H1 (cell line): ENCODE measurements at regions not wholly inside any gene's neighbourhood (a gene's known extent, or its start where the extent isn't known, plus 50 kb on each side); places are given as distances from the start of the nearest gene placed in this dataset.

Source experiments
- CTCF ChIA-PET: fragments of 300-600 bp; sonication (Branson Sonifier 250); formaldehyde crosslinking; loops from one replicate; lab custom pipeline; 2021; ENCODE audit not compliant: partially characterized antibody; lab: Charles Lee
- POLR2A ChIA-PET: fragments of 300-600 bp; sonication (Branson Sonifier 250); formaldehyde crosslinking; loops from one replicate; lab custom pipeline; 2021; ENCODE audit warnings: inconsistent platforms; ENCODE audit not compliant: partially characterized antibody; lab: Charles Lee
- DNase-seq, 2 experiments: peaks; one replicate each; pipeline versions ENCODE4 v3.0.0 to v3.0.0-alpha.2; 2010 to 2022; ENCODE audit warnings: low spot score in 2 of 2, low read depth in 1 of 2, mixed read lengths in 1 of 2
- FAIRE-seq: peaks from 2 replicates; lab custom pipeline; 2011; peaks lifted over from hg19 to GRCh38; lab: Jason Lieb, UNC
- H2AFZ ChIP-seq: 2 replicates; pipeline ENCODE4 v1.8.1; 2012; ENCODE audit warnings: low read length, inconsistent platforms
- H2AK5ac ChIP-seq: 2 replicates; pipeline ENCODE4 v1.6.1; 2013; ENCODE audit warnings: low read depth, low read length
- H2BK120ac ChIP-seq: replicated peaks from 2 replicates; pipeline ENCODE3; 2013; ENCODE audit warnings: low read depth, low read length, inconsistent platforms
- H2BK12ac ChIP-seq: 2 replicates; pipeline ENCODE4 v1.6.1; 2013; ENCODE audit warnings: low read depth, low read length
- H2BK15ac ChIP-seq: 2 replicates; pipeline ENCODE4 v1.6.1; 2013; ENCODE audit warnings: low read length
- H2BK20ac ChIP-seq: 2 replicates; pipeline ENCODE4 v1.6.1; 2013; ENCODE audit warnings: low read length
- H2BK5ac ChIP-seq: 2 replicates; pipeline ENCODE4 v1.6.1; 2013; ENCODE audit warnings: low read depth, low read length
- H3K14ac ChIP-seq: 2 replicates; pipeline ENCODE4 v1.6.1; 2013; ENCODE audit warnings: inconsistent platforms; ENCODE audit not compliant: insufficient read length
- H3K18ac ChIP-seq: 2 replicates; pipeline ENCODE4 v1.6.1; 2013; ENCODE audit warnings: low read length; ENCODE audit errors: extremely low read depth
- H3K23ac ChIP-seq: 2 replicates; pipeline ENCODE4 v1.6.1; 2013; ENCODE audit warnings: inconsistent platforms; ENCODE audit not compliant: insufficient read length
- H3K23me2 ChIP-seq: 2 replicates; pipeline ENCODE4 v1.6.1; 2013; ENCODE audit warnings: low read depth, low read length
- H3K27ac ChIP-seq: 2 replicates; pipeline ENCODE4 v1.6.1; 2011; ENCODE audit warnings: low read depth, low read length, inconsistent platforms
- H3K27me3 ChIP-seq, 4 experiments: replicated peaks in 1 of 4; 1 replicate in 1 of 4; 2 replicates in 3 of 4; pipeline versions ENCODE4 v1.6.1 to v1.8.1; 2011 to 2013; ENCODE audit warnings: low read length in 3 of 4, mild to moderate bottlenecking in 3 of 4, inconsistent platforms in 2 of 4, mixed read lengths in 2 of 4, moderate library complexity in 1 of 4; ENCODE audit not compliant: control insufficient read depth in 3 of 4, insufficient read depth in 3 of 4; ENCODE audit errors: extremely low read depth in 1 of 4
- H3K36me3 ChIP-seq, 4 experiments: 2 replicates each; pipeline versions ENCODE4 v1.6.1 to v1.8.1; 2011 to 2013; ENCODE audit warnings: mild to moderate bottlenecking in 4 of 4, low read length in 3 of 4, moderate library complexity in 2 of 4, control low read depth in 1 of 4, inconsistent platforms in 1 of 4; ENCODE audit not compliant: insufficient read depth in 4 of 4, control insufficient read depth in 2 of 4
- H3K4ac ChIP-seq: replicated peaks from 2 replicates; pipeline ENCODE3; 2013; ENCODE audit warnings: low read length, low read depth, mixed read lengths, inconsistent platforms; ENCODE audit not compliant: insufficient read length
- H3K4me1 ChIP-seq, 4 experiments: replicated peaks in 1 of 4; 1 replicate in 1 of 4; 2 replicates in 3 of 4; pipeline versions ENCODE4 v1.6.1 to v1.8.1; 2011 to 2013; ENCODE audit warnings: low read length in 3 of 4, inconsistent platforms in 2 of 4, mixed read lengths in 1 of 4; ENCODE audit not compliant: insufficient read depth in 4 of 4, control insufficient read depth in 3 of 4
- H3K4me2 ChIP-seq, 2 experiments: 2 replicates each; pipeline versions ENCODE4 v1.6.1 to v1.8.1; 2011 to 2013; ENCODE audit warnings: low read depth in 2 of 2, low read length in 2 of 2, control low read depth in 1 of 2, inconsistent platforms in 1 of 2, mild to moderate bottlenecking in 1 of 2; ENCODE audit not compliant: insufficient read depth in 1 of 2
- H3K4me3 ChIP-seq, 4 experiments: fragments of 200-600, 300-600 bp in 1 of 4; sonication (generic), shearing (Covaris generic), sonication (Bioruptor Twin) in 1 of 4; 2 replicates each; pipeline versions ENCODE4 v1.5.1 to v1.8.1; 2011 to 2016; ENCODE audit warnings: low read length in 4 of 4, low read depth in 3 of 4, control low read depth in 2 of 4, inconsistent platforms in 2 of 4, mild to moderate bottlenecking in 2 of 4, mixed read lengths in 1 of 4, moderate library complexity in 1 of 4; ENCODE audit not compliant: insufficient read depth in 2 of 4; ENCODE audit errors: extremely low read depth in 1 of 4
- H3K56ac ChIP-seq: replicated peaks from 2 replicates; pipeline ENCODE3; 2013; ENCODE audit warnings: low read depth, mild to moderate bottlenecking, mixed read lengths, low read length, inconsistent platforms; ENCODE audit not compliant: insufficient read length
- H3K79me1 ChIP-seq: 2 replicates; pipeline ENCODE4 v1.6.1; 2013; ENCODE audit warnings: low read depth, low read length, control low read depth
- H3K79me2 ChIP-seq, 2 experiments: 2 replicates each; pipeline versions ENCODE4 v1.6.1 to v1.8.1; 2012 to 2013; ENCODE audit warnings: low read length in 2 of 2, mild to moderate bottlenecking in 2 of 2, inconsistent platforms in 1 of 2; ENCODE audit not compliant: insufficient read depth in 2 of 2, control insufficient read depth in 1 of 2
- H3K9ac ChIP-seq, 4 experiments: replicated peaks in 1 of 4; 1 replicate in 1 of 4; 2 replicates in 3 of 4; pipeline versions ENCODE4 v1.6.1 to v1.8.1; 2011 to 2013; ENCODE audit warnings: low read depth in 3 of 4, low read length in 3 of 4, control low read depth in 2 of 4, mild to moderate bottlenecking in 2 of 4, moderate library complexity in 2 of 4, inconsistent platforms in 1 of 4; ENCODE audit errors: extremely low read depth in 1 of 4
- H3K9me3 ChIP-seq, 2 experiments: 2 replicates each; pipeline versions ENCODE4 v1.6.1 to v1.8.1; 2012 to 2013; ENCODE audit warnings: mild to moderate bottlenecking in 2 of 2, moderate library complexity in 2 of 2, control low read depth in 1 of 2, inconsistent platforms in 1 of 2, low read depth in 1 of 2, low read length in 1 of 2, mixed read lengths in 1 of 2; ENCODE audit not compliant: insufficient read depth in 2 of 2
- H4K20me1 ChIP-seq, 2 experiments: replicated peaks in 1 of 2; 2 replicates each; pipeline versions ENCODE3 to v1.8.1; 2011 to 2013; ENCODE audit warnings: inconsistent platforms in 2 of 2, low read length in 2 of 2, mild to moderate bottlenecking in 1 of 2; ENCODE audit not compliant: insufficient read depth in 2 of 2, control insufficient read depth in 1 of 2
- H4K5ac ChIP-seq: 2 replicates; pipeline ENCODE4 v1.6.1; 2013; ENCODE audit warnings: low read length, low read depth, mixed read lengths, inconsistent platforms; ENCODE audit not compliant: insufficient read length
- H4K8ac ChIP-seq: 2 replicates; pipeline ENCODE4 v1.8.0; 2013; ENCODE audit warnings: mild to moderate bottlenecking, moderate library complexity, low read length, inconsistent platforms; ENCODE audit not compliant: insufficient read depth; ENCODE audit errors: extremely low read depth
- H4K91ac ChIP-seq: replicated peaks from 2 replicates; pipeline ENCODE3; 2013; ENCODE audit warnings: low read length, mixed read lengths, inconsistent platforms; ENCODE audit not compliant: insufficient read length
- ASH2L ChIP-seq: fragments of 200-600, 300-600 bp; sonication (generic); IDR thresholded peaks from one replicate; pipeline ENCODE4 v1.7.1; 2017; ENCODE audit warnings: low read length
- HDAC2 ChIP-seq, 2 experiments: fragments of 300-600 bp in 1 of 2; sonication (generic) in 1 of 2; IDR thresholded peaks; 2 replicates each; pipeline ENCODE4 v1.6.1; 2011 to 2012; ENCODE audit warnings: low read depth in 2 of 2, low read length in 2 of 2, mild to moderate bottlenecking in 2 of 2, moderate library complexity in 2 of 2, borderline replicate concordance in 1 of 2, inconsistent platforms in 1 of 2
- POLR2AphosphoS5 ChIP-seq: IDR thresholded peaks from 2 replicates; pipeline ENCODE4 v1.6.1; 2011; ENCODE audit warnings: low read depth, low read length
- WGBS, 2 experiments: shearing (Covaris generic) in 1 of 2; methylation state at CpG; one replicate each; pipeline versions ENCODE4 v1.1.6 to v1.1.7; 2013 to 2015; ENCODE audit warnings: low lambda C conversion rate in 2 of 2, mixed read lengths in 2 of 2, inconsistent platforms in 1 of 2, low coverage in 1 of 2, missing lambda C conversion rate in 1 of 2; ENCODE audit not compliant: insufficient replicate concordance in 2 of 2, insufficient coverage in 1 of 2, insufficient read length in 1 of 2; ENCODE audit errors: extremely low coverage in 1 of 2, missing lambda C conversion rate in 1 of 2; 5-methylcytosine and 5-hydroxymethylcytosine counted together
- TF ChIP-seq, protein P1 (sequence below): IDR thresholded peaks from 2 replicates; pipeline ENCODE4 v1.6.1; 2012; ENCODE audit warnings: inconsistent platforms

DNA sequence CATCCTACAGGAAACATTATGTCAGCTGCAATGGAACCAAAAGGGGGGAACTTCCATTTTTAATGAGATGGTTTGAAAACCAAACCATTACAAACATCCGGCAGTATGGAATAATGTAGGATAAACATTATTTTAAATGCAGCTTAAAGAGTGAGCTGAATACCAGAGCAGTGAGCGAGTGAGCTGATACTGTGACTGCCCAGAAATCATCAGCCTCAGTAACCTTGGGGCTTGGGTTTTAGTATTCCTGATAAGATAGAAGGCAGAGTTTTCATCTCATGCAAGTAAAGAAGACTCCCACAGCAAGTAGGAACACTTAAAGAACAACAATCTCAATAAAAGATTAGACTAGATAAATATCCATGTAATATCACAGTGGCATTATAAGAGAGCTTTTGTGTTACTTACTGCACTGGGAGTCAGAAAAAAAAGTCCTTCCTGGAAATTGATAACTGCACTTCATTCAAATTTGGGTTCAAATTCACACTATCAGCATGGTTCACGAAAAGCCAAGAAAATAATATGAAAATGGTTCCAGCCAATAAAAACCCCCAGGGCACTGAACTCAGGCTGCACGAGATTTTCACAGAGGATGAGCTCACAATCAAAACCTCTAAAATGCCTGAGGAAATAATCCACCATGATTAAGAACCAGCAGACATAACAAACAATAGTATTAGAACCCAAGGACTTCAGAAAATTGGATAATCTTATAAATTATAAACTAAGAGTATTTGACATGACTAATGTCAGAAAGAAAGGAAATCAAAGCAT is 115.7 kb downstream of the MTPAP start:
- Histone ChIP-seq H2AK5ac (no peak overlapping the region), H4K20me1 (no peaks in the 10 kb centered on the region), H2BK12ac (no peak overlapping the region), H3K27ac (no peak overlapping the region), H4K8ac (no peak overlapping the region), H3K18ac (no peak overlapping the region), H3K27me3 (no peaks in the 10 kb centered on the region), H4K91ac (no peak overlapping the region), H2BK20ac (no peak overlapping the region), H3K4ac (no peak overlapping the region), H3K36me3 (no peaks in the 10 kb centered on the region), H3K14ac (no peak overlapping the region), H3K9me3 (no peaks in the 10 kb centered on the region), H3K4me1 (no peaks in the 10 kb centered on the region), H2AFZ (no peak overlapping the region), H3K79me1 (no peaks in the 10 kb centered on the region), H3K4me3 (no peak overlapping the region), H4K5ac (no peak overlapping the region), H2BK5ac (no peak overlapping the region), H3K23ac (no peak overlapping the region), H2BK120ac (no peak overlapping the region), H3K56ac (no peak overlapping the region), H3K4me2 (no peak overlapping the region), H3K23me2 (no peaks in the 10 kb centered on the region), H2BK15ac (no peak overlapping the region), H3K9ac (no peak overlapping the region), H3K79me2 (no peaks in the 10 kb centered on the region)
- ChIA-PET POLR2A (interaction anchor here (1.2 kb wide), 1 partner anchor 220 kb away, joined by 3 read pairs; no protein-coding TSS in a partner anchor), CTCF (interaction anchor here (0.8 to 1.5 kb wide), 3 partner anchors 13 to 231 kb away, joined by 3 to 6 read pairs (median 3); no protein-coding TSS in a partner anchor)
- no peak for FAIRE-seq
- 96% methylated on average over 4 of the region's 4 CpGs; no CpG with 5 or more reads in 1 of the 2 experiments for WGBS, 2 experiments
- no peak for DNase-seq
- no peak for TF ChIP-seq POLR2AphosphoS5
- TF ChIP-seq, protein P1, sequence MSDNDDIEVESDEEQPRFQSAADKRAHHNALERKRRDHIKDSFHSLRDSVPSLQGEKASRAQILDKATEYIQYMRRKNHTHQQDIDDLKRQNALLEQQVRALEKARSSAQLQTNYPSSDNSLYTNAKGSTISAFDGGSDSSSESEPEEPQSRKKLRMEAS, result no peak
- no peak for TF ChIP-seq ASH2L
- TF ChIP-seq HDAC2 (IDR thresholded peaks at IDR 0.05; ENCODE audit: borderline replicate concordance in 1 of 2, low read depth in 2 of 2, low read length in 2 of 2), result no peak
